ENCODE measurements at regions not wholly inside any gene's neighbourhood (a gene's known extent, or its start where the extent isn't known, plus 50 kb on each side); places are given as distances from the start of the nearest gene placed in this dataset.

DNA sequence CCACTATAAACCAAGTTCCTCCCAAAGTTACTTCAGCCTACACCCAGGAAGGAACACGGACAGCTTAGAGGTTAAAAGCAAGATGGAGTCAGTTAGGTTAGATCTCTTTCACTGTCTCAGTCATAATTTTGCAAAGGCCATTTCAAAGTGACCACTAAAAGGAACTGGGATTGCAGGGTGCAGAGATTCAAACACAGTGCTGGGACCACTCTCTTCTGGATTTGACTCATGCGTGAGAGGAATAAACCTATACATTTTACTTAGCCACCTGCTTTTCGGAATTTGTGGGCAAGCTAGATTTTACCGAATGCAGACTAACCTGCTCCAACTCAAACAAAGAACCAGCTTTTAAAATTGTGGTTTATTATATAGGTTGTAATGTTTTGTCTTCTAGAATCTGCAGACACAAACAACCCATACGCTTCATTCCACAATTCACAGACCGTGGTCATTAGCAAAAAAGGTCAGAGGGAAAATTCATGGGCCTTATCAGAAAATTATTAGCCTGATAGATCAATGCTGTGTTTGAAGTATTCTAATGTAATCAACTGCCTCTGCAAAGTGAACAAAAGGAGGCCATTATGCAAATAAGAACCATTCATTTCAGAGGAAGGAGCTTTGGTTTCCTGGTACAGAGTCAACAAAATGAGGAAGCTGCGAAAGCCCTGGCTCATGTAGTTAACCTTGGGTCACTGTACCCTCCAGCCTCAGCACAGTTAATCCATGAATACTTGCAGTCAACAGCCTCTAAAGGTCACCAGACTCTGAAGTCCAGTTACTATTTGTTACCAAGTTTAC is 342.7 kb upstream of the KLF6 start:
- no peak for DNase-seq

GRCh38 chr10:4125776-4126175 is 340.8 kb upstream of the KLF6 start:
- DNase-seq, result no peak

DNA sequence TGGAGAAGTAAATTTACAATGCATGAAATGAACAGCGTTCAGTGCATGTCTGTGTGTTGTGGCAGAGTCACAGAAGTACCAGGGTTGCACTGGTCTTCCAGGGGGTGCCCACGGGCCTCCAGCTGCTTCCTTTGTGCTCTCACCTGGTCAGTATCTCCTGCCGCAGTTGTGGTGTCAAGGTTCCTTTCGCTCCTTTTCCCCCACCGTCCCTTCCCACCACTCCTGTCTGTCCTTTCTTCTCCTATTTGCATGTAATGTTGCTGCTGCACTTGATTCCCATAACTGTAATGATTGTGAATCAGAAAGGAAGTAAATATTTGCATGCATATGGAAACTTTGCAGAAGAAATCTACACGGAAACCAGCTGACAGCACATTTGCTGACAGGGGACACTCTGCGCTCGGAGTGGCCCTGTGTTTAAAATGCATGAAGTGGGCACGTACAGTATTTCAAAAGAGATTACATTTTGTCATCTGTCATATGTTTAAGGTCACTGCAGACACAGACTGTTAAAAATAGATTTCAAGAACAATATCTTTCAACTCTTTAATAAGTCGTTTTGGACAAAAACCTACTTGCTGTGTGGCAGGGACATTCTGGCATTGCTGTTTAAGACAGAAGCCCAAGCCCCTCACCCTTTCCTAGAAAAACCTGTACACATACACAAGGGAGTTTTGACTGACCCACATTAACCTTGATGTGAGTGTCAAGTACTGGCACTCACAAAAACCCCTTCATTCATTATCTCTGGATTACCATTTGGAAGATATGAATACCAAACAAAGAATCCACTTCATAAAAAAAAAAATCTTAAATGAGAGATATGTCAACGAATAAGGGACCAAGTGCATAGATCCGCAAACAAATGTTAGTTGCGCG is 336.7 kb upstream of the KLF6 start:
- DNase-seq, result no peak

DNA sequence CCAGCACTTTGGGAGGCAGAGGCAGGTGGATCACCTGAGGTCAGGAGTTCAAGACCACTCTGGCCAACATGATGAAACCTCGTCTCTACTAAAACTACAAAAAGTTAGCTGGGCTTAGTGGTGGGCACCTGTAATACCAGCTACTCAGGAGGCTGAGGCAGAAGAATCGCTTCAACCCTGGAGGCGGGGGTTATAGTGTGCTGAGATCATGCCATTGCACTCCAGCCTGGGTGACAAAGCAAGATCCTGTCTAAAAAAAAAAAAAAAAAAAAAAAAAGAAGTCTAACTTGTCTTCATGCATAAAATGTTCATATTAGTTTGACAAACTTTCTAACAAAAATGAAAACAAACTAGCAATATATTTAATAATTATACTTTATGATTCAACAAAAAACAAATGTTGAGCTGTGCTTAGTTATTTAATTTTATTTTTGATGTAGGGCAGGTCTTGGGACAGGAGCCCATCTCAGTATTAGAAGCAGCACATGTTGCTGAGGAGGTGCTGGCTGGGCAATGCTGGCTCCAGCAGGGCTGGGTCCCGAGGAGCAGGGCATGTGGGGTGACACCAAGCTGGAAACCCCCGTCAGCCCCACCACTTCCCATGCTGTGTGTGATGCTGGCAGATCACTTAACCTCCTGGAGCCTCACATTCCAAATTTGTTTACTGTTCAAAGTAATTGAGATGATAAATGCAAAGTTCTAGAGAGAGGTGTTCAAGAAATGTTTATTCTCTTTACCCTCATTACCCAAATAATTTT is 335.3 kb upstream of the KLF6 start:
- DNase-seq, result no peak

DNA sequence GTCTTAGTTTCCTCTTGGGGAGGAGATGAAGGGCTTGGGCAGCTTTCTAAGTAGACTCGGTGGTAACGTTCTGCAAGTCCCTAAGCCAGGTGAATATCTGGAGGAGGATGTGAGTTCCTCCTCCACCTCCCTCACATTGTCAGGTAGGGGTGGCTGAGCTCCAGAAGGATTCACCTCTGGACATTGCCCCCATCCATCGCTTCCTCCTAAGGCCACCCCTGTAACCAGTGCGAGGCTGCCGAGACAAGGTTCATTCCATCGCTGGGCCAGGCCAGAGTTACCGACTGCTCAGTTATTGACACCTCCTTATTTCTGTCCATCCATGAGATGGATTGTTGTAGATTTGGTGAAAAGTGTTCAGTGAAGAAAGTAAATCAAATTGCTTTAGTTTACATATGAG is 334.1 kb upstream of the KLF6 start:
- DNase-seq, result no peak

DNA sequence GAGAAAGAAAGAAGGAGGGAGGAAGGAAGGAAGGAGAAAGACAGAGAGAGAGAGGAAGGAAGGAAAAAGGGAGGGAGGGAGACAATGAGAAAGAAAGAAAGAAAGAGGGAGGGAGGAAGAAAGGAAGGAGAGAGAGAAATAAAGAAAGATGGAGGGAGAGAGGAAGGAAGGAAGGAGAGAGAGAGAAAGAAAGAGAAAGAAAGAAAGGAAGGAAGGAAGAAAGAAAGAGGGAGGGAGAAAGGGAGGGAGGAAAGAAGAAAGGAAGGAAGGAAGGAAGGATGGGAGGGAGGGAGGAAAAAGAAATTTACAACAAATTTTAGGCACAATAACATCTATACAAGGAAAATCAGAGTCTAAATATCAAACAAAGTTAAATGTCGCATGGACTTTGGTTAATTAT is 332.6 kb upstream of the KLF6 start:
- DNase-seq, result no peak

GRCh38 chr10:4111643-4112042 is 326.6 kb upstream of the KLF6 start:
- DNase-seq, result no peak

GRCh38 chr10:4109469-4109868 is 324.5 kb upstream of the KLF6 start:
- no peak for DNase-seq

- DNase-seq, result no peak
Measured at GRCh38 chr10:4108693-4109092, 323.7 kb upstream of the KLF6 start.

GRCh38 chr10:4107285-4107851 is 322.4 kb upstream of the KLF6 start:
- no peak for DNase-seq

GRCh38 chr10:4103603-4104002 is 318.6 kb upstream of the KLF6 start:
- no peak for DNase-seq

DNA sequence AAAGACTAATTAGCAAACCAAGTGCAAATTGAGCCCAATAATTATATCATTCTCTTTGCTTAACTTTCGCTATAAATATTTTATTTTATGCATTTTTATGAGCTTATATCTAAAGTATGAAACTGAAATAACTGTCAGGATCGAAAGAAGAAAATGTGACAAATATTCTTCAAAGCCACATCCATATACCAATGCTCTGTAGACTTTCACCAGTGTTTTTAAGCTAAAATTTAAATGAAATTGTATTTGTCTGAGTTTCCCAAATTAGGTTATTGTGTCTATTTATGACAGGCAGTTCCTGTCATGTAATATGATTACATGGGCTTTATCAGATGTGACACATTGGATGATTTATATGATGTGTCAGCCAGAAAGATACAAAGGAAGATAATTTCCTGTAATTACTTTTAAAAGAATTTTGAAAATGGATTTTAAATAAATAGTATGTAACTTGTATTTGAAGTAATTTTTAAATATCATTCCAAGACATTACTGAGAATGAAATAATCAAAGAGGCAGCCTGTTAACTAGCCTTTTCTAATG is 317.9 kb upstream of the KLF6 start:
- no peak for DNase-seq

DNA sequence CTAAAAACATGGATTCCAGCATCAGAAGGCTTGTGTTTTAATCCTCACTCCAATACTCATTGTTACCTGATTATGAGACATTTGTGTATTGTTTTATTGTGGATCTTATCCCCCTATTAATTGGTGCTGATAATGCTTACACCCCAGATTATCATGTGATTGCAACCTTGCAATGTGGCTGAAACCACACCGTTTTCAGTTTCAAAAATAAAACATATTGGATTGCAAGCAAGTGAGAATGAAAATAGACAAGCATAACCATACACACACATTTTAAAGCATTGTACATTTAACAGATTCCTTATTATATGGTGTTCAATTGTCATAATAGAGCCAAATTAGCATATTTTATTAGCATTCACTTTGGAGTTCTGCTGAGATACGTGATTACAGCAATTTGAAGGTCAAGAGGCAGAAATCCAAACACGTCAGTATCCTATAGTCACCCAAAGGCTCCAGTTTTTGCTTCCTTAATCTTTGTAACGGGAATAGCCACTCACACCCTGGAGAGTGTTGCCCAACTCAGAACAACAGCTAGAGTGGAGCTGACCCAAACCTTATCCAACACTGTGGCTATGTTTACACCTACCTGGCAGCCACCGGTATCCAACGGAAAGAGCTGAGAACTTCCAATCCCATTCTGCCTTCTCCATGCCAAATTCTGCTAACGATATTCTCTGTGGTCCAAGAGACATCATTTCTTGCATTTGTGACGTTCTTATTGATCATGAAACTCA is 317.1 kb upstream of the KLF6 start:
- no peak for DNase-seq

DNA sequence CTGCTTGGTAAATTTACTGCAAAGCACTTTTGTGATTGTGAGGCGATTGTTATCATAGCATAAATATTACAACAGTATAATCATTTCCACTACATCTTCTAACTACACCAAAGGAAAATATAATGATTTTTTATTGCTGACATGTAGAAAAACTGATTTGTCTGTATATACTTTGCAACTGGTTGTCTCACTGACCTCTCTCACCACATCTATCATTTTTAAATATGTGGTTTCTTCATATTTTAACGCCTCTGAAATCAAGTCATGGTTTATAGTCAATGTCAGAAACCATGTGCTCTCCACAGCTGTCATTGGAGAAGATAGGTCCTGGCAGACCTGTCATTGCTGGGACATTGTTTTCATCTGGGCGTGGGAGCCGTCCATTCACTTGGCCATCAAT is 315.4 kb upstream of the KLF6 start:
- no peak for DNase-seq

DNA sequence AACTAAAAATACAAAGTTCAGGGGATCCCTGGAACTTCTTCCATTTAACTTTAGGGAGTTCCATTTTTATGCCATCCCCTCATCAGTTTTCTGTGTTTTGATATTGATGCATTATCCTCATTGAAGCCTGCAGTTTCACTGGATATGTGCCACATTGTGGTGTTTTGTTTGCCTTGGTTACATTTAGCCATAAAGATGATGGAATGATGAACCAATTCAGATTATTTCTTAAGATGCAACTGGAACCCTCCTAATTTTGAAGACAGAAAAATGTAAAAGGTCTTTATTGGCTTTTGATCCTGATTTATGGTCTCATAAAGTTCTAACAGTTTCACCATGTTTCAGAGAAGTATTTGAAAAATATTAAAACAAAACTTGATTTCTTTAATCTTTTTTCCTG is 314.2 kb upstream of the KLF6 start:
- no peak for DNase-seq

DNA sequence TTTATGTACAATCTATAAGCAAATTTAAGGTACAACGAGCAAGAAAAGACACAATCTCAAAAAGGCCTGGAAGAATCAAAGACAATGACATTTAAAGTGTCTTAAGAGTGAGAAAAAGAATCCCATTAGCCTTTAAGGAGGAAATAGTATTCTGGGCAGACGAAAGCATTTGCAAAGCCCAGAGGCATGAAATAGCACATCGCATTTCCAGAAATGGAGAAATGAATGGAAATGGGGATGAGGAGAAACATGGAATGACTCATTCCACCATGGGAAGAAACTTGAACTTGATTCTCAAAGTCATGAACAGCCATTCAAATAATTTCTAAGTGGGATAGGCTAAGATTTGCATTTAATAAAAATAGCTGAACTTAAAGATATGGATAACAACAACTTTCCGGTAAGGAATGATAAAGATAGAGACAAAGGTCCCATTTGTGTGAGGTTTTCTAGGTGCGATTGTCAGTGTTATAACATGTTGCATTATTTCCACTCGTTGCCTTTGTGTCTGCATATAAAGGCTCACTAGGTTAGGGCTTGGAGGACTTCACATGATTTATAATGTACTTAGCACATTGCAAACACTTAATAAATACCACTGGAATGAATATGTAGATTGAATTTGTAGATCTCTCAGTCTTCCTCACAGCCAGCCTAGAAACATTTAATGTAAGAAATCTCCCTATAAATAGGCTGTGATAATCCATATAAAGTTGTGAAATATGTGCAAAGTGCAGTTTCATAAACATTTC is 310.3 kb upstream of the KLF6 start:
- DNase-seq, result no peak

- no peak for DNase-seq
Measured at GRCh38 chr10:4094751-4095150, 309.7 kb upstream of the KLF6 start.

DNA sequence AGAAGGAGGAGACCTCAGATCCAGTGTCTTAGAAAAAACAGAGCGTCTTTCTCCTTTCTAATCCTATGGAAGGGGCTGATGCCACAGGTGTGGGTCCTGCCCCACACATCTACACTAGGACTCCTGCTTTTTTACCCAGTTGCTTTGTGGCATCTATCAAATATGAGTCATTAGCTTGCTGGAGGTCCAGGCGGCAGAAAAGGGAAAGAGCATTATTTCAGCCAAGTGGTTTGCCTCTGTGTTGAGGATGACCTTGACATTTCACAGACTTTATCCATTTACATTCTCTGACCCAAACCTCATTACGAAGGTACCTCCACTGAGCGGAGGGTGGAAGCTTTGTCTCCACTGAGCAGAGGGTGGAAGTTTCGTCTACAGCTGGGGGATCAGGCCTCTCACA is 308.4 kb upstream of the KLF6 start:
- no peak for DNase-seq

DNA sequence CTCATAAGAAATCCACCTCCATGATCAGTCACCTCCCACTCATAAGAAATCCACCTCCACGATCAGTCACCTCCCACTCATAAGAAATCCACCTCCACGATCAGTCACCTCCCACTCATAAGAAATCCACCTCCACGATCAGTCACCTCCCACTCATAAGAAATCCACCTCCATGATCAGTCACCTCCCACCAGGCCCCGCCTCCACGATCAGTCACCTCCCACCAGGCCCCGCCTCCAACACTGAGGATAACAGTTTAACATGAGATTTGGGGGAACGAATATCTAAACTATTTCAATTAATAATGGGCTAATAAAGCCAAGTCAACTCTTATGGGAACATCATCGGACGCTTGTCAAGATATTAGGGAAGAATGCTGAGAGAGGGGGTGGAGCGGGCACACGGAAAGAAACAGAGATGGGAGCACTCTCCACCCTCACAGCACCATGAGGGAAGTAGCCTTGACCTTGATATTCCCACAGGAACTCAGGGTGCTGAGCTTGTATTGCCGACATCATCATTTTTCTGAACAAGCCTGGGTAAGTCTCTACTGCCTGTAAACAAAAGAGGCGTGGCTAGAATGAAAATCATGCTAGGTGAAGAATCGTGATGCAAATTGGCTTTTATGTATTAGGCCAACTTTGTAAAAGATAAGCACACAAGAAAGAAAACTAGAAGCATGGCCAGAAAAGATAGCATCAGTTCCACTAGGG is 303.5 kb upstream of the KLF6 start:
- no peak for DNase-seq

DNA sequence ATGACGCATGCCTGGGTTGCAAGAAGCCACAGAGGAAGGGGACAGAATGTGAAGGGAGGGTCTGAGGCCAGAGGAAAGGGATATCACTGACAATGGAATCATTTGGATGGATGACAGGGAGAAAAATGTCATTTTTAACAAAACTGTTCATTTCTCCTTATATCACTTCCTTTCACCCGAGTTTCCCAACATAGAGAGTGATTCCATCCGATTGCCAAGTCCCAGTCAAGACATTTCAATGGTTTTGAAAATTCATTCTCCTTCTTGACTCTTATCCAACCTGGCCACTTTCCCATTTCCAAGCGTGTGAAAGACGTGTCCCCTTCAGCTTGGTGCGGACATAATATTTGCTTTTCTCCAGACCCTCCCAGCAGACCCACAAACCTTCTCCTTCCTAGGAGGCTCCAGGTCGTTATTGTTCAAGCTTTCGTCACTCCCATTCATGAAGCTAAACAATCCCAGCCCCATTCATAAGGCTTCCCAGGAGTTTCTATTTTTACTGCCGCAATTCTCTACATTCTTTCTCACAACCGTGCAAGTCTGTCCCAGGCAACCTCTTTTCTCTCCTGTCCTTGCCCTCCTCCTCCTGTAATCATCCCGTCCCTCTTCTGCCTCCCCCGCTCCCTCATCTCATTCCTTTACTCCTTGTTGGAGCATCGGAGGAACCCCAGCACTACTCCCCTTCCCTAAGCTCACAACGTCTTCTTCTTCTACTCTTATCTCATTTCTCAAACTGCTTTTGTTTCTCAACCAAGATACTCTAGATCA is 301.3 kb upstream of the KLF6 start:
- DNase-seq, result no peak

Data from hematopoietic multipotent progenitor cell treated with erythropoietin and hydrocortisone succinate and interleukin-3 and kit ligand, for 8 days (in vitro differentiated cells).